MCF 10A (cell line): ENCODE measurements at regions not wholly inside any gene's neighbourhood (a gene's known extent, or its start where the extent isn't known, plus 50 kb on each side); places are given as distances from the start of the nearest gene placed in this dataset.

Experiments used
- BruUV-seq: library from RNA; stranded (reverse); fragments of 400-500 nt; replicated peaks from 2 replicates; lab custom pipeline; 2021; lab: Mats Ljungman, UMichigan
- CTCF ChIA-PET: fragments of 300-600 bp; sonication (Branson Sonifier 250); formaldehyde crosslinking; extraction: SDS; loops from one replicate; lab custom pipeline; 2021; ENCODE audit warnings: antibody characterized with exemption, inconsistent platforms; lab: Yijun Ruan, JAX
- POLR2A ChIA-PET: fragments of 300-600, 350-650 bp; sonication (Branson Sonifier 250); formaldehyde crosslinking; extraction: SDS; loops from one replicate; lab custom pipeline; 2020; ENCODE audit warnings: antibody characterized with exemption, inconsistent platforms; lab: Yijun Ruan, JAX
- DNase-seq: peaks from one replicate; pipeline ENCODE4 v3.0.0-alpha.2; 2018; ENCODE audit not compliant: unreplicated experiment
- H3K27ac Mint-ChIP-seq: one replicate; pipeline ENCODE4 v1.8.0; 2022; ENCODE audit warnings: mild to moderate bottlenecking, low read depth, mixed read lengths; ENCODE audit not compliant: unreplicated experiment
- H3K27me3 Mint-ChIP-seq: one replicate; pipeline ENCODE4 v1.8.0; 2022; ENCODE audit warnings: mixed read lengths; ENCODE audit not compliant: insufficient read depth, unreplicated experiment
- H3K36me3 Mint-ChIP-seq: one replicate; pipeline ENCODE4 v1.8.0; 2022; ENCODE audit warnings: mild to moderate bottlenecking, moderate library complexity, mixed read lengths; ENCODE audit not compliant: insufficient read depth, unreplicated experiment
- H3K4me1 Mint-ChIP-seq: one replicate; pipeline ENCODE4 v1.8.0; 2022; ENCODE audit warnings: mixed read lengths; ENCODE audit not compliant: insufficient read depth, unreplicated experiment
- H3K4me3 Mint-ChIP-seq: one replicate; pipeline ENCODE4 v1.8.0; 2022; ENCODE audit warnings: mild to moderate bottlenecking, moderate library complexity, mixed read lengths; ENCODE audit not compliant: unreplicated experiment
- H3K9me3 Mint-ChIP-seq: one replicate; pipeline ENCODE4 v1.8.0; 2022; ENCODE audit warnings: mixed read lengths; ENCODE audit not compliant: unreplicated experiment
- CTCF ChIP-seq: fragments of 200-600 bp; IDR thresholded peaks from one replicate; pipeline ENCODE4 v1.8.0; 2022; ENCODE audit warnings: antibody characterized with exemption, mild to moderate bottlenecking; ENCODE audit not compliant: unreplicated experiment
- intact Hi-C: fragments of 100-400 bp; cut with micrococcal nuclease; formaldehyde crosslinking; loops from 2 replicates; pipeline ENCODE4 v1.14.1; 2022

GRCh38 chr2:21656330-21657075 lies 532.7 kb downstream of the TDRD15 start:
- no peak for TF ChIP-seq CTCF
- Mint-ChIP-seq H3K36me3 (no peaks in the 10 kb centered on the region), H3K27ac (no peak overlapping the region), H3K9me3 (no peaks in the 10 kb centered on the region), H3K4me3 (no peak overlapping the region), H3K27me3 (no peaks in the 10 kb centered on the region), H3K4me1 (no peaks in the 10 kb centered on the region)
- intact Hi-C loops: no loop called here
- ChIA-PET CTCF (interaction anchor here (0.6 kb wide), 1 partner anchor 483 kb away, joined by 3 read pairs; no protein-coding TSS in a partner anchor), POLR2A (no interaction called here)
- DNase-seq: no peak
- no TSS peak for BruUV-seq

- H3K9me3 Mint-ChIP-seq: no peaks in the 10 kb centered on the region
- no peak for DNase-seq
- no peak overlapping the region for H3K4me3 Mint-ChIP-seq
- no peaks in the 10 kb centered on the region for H3K4me1 Mint-ChIP-seq
- POLR2A ChIA-PET: no interaction called here
- H3K27me3 Mint-ChIP-seq: no peaks in the 10 kb centered on the region
- CTCF ChIA-PET: interaction anchor here (0.9 kb wide), 1 partner anchor 12 kb away, joined by 3 read pairs; no protein-coding TSS in a partner anchor
- no peak overlapping the region for H3K27ac Mint-ChIP-seq
- intact Hi-C loops: no loop called here
- TF ChIP-seq CTCF: no peak
- no TSS peak for BruUV-seq
- no peaks in the 10 kb centered on the region for H3K36me3 Mint-ChIP-seq
Observed at GRCh38 chr2:21657445-21657844, 533.7 kb downstream of the TDRD15 start.

GRCh38 chr2:21658269-21658668 lies 534.5 kb downstream of the TDRD15 start:
- ChIA-PET POLR2A (no interaction called here), CTCF (interaction anchor here (0.9 kb wide), 1 partner anchor 11 kb away, joined by 3 read pairs; no protein-coding TSS in a partner anchor)
- Mint-ChIP-seq H3K4me3 (no peak overlapping the region), H3K36me3 (no peaks in the 10 kb centered on the region), H3K27me3 (no peaks in the 10 kb centered on the region), H3K27ac (no peak overlapping the region), H3K4me1 (no peaks in the 10 kb centered on the region), H3K9me3 (no peaks in the 10 kb centered on the region)
- DNase-seq: no peak
- BruUV-seq: no TSS peak
- TF ChIP-seq CTCF: no peak
- intact Hi-C loops: no loop called here

GRCh38 chr2:21658907-21659477 lies 535.2 kb downstream of the TDRD15 start:
- no peaks in the 10 kb centered on the region for H3K9me3 Mint-ChIP-seq
- POLR2A ChIA-PET: no interaction called here
- DNase-seq: no peak
- CTCF ChIA-PET: interaction anchor here (0.5 to 0.7 kb wide), 2 partner anchors 61 to 111 kb away, joined by 3 read pairs; no protein-coding TSS in a partner anchor
- BruUV-seq: no TSS peak
- H3K27me3 Mint-ChIP-seq: no peaks in the 10 kb centered on the region
- H3K36me3 Mint-ChIP-seq: no peaks in the 10 kb centered on the region
- no peak overlapping the region for H3K27ac Mint-ChIP-seq
- H3K4me3 Mint-ChIP-seq: no peak overlapping the region
- no peak for TF ChIP-seq CTCF
- intact Hi-C loops: no loop called here
- H3K4me1 Mint-ChIP-seq: no peaks in the 10 kb centered on the region
